ENCODE measurements at regions not wholly inside any gene's neighbourhood (a gene's known extent, or its start where the extent isn't known, plus 50 kb on each side); places are given as distances from the start of the nearest gene placed in this dataset.

- TF ChIP-seq CEBPB (IDR thresholded peaks at IDR 0.05) (no peak), RAD21 (IDR thresholded peaks at IDR 0.05; ENCODE audit: low read depth) (no peak), TAF1 (IDR thresholded peaks at IDR 0.05; ENCODE audit: low read depth) (no peak), CREB1 (IDR thresholded peaks at IDR 0.05; ENCODE audit: low read depth) (no peak), MAX (IDR thresholded peaks at IDR 0.05) (no peak), ZBTB7A (IDR thresholded peaks at IDR 0.05; ENCODE audit: low read depth) (no peak), TCF12 (IDR thresholded peaks at IDR 0.05; ENCODE audit: low read depth) (no peak), YY1 (IDR thresholded peaks at IDR 0.05; ENCODE audit: low read depth) (no peak), REST (IDR thresholded peaks at IDR 0.05; ENCODE audit: low read depth) (no peak), EP300 (IDR thresholded peaks at IDR 0.05; ENCODE audit: borderline replicate concordance) (no peak), NFIC (IDR thresholded peaks at IDR 0.05) (no peak), TEAD4 (IDR thresholded peaks at IDR 0.05) (no peak), USF1 (IDR thresholded peaks at IDR 0.05) (no peak)
Observed at GRCh38 chr2:66821168-66821567, 386.2 kb downstream of the MEIS1 start.

GRCh38 chr2:66822186-66822585 is 387.3 kb downstream of the MEIS1 start:
- TF ChIP-seq FOXM1 (IDR thresholded peaks at IDR 0.05; ENCODE audit: borderline replicate concordance, low read depth), result no peak
- no peak for TF ChIP-seq NFIC (IDR thresholded peaks at IDR 0.05)
- TF ChIP-seq YY1 (IDR thresholded peaks at IDR 0.05; ENCODE audit: low read depth), result no peak
- TF ChIP-seq MAX (IDR thresholded peaks at IDR 0.05), result no peak
- no peak for TF ChIP-seq ZBTB7A (IDR thresholded peaks at IDR 0.05; ENCODE audit: low read depth)
- TF ChIP-seq TAF1 (IDR thresholded peaks at IDR 0.05; ENCODE audit: low read depth), result no peak

GRCh38 chr2:66824926-66825325 is 390.0 kb downstream of the MEIS1 start:
- TF ChIP-seq TAF1 (IDR thresholded peaks at IDR 0.05; ENCODE audit: low read depth), result no peak
- no peak for TF ChIP-seq YY1 (IDR thresholded peaks at IDR 0.05; ENCODE audit: low read depth)
- no peak for TF ChIP-seq TEAD4 (IDR thresholded peaks at IDR 0.05)
- TF ChIP-seq CREB1 (IDR thresholded peaks at IDR 0.05; ENCODE audit: low read depth), result no peak
- no peak for TF ChIP-seq FOXM1 (IDR thresholded peaks at IDR 0.05; ENCODE audit: borderline replicate concordance, low read depth)
- TF ChIP-seq RAD21 (IDR thresholded peaks at IDR 0.05; ENCODE audit: low read depth), result no peak
- TF ChIP-seq TCF12 (IDR thresholded peaks at IDR 0.05; ENCODE audit: low read depth), result no peak
- TF ChIP-seq MAX (IDR thresholded peaks at IDR 0.05), result no peak
- TF ChIP-seq ZBTB7A (IDR thresholded peaks at IDR 0.05; ENCODE audit: low read depth), result no peak
- TF ChIP-seq CEBPB (IDR thresholded peaks at IDR 0.05), result no peak
- TF ChIP-seq REST (IDR thresholded peaks at IDR 0.05; ENCODE audit: low read depth), result no peak
- no peak for TF ChIP-seq EGR1 (IDR thresholded peaks at IDR 0.05)
- TF ChIP-seq EP300 (IDR thresholded peaks at IDR 0.05; ENCODE audit: borderline replicate concordance), result no peak
- TF ChIP-seq NFIC (IDR thresholded peaks at IDR 0.05), result no peak
- TF ChIP-seq USF1 (IDR thresholded peaks at IDR 0.05), result no peak

- no peak for TF ChIP-seq EP300 (IDR thresholded peaks at IDR 0.05; ENCODE audit: borderline replicate concordance)
- no peak for TF ChIP-seq EGR1 (IDR thresholded peaks at IDR 0.05)
- no peak for TF ChIP-seq REST (IDR thresholded peaks at IDR 0.05; ENCODE audit: low read depth)
- TF ChIP-seq CEBPB (IDR thresholded peaks at IDR 0.05), result no peak
- no peak for TF ChIP-seq TAF1 (IDR thresholded peaks at IDR 0.05; ENCODE audit: low read depth)
- TF ChIP-seq ZBTB7A (IDR thresholded peaks at IDR 0.05; ENCODE audit: low read depth), result no peak
- TF ChIP-seq MAX (IDR thresholded peaks at IDR 0.05), result no peak
- no peak for TF ChIP-seq TEAD4 (IDR thresholded peaks at IDR 0.05)
- TF ChIP-seq TCF12 (IDR thresholded peaks at IDR 0.05; ENCODE audit: low read depth), result no peak
- TF ChIP-seq RAD21 (IDR thresholded peaks at IDR 0.05; ENCODE audit: low read depth), result no peak
- no peak for TF ChIP-seq NFIC (IDR thresholded peaks at IDR 0.05)
- no peak for TF ChIP-seq CREB1 (IDR thresholded peaks at IDR 0.05; ENCODE audit: low read depth)
- no peak for TF ChIP-seq YY1 (IDR thresholded peaks at IDR 0.05; ENCODE audit: low read depth)
Observed at GRCh38 chr2:66827851-66828250, 392.9 kb downstream of the MEIS1 start.

Measured in Ishikawa (cell line).